ENCODE measurements at regions not wholly inside any gene's neighbourhood (a gene's known extent, or its start where the extent isn't known, plus 50 kb on each side); places are given as distances from the start of the nearest gene placed in this dataset.

DNA sequence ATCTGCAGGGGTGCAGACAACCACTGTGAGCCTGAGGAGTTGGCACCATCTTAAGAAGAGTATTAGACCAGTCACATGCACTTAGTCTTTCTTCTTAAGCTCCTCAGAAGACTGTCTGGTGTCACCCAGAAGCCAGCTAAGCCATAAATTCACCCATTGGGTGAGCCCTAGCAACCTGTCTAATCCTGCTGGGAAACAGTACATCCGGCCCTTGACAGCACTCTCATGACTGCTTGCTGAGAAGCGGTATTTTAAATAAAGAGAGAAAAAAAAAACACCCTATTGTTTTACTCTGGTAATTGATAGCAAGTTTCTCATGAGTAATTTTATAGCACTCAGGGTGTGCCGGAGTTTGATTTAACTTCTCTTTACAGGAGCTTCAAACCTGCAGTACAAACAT is 134.7 kb downstream of the SOX9 start:
- DNase-seq = no peak
- TF ChIP-seq, protein P1, sequence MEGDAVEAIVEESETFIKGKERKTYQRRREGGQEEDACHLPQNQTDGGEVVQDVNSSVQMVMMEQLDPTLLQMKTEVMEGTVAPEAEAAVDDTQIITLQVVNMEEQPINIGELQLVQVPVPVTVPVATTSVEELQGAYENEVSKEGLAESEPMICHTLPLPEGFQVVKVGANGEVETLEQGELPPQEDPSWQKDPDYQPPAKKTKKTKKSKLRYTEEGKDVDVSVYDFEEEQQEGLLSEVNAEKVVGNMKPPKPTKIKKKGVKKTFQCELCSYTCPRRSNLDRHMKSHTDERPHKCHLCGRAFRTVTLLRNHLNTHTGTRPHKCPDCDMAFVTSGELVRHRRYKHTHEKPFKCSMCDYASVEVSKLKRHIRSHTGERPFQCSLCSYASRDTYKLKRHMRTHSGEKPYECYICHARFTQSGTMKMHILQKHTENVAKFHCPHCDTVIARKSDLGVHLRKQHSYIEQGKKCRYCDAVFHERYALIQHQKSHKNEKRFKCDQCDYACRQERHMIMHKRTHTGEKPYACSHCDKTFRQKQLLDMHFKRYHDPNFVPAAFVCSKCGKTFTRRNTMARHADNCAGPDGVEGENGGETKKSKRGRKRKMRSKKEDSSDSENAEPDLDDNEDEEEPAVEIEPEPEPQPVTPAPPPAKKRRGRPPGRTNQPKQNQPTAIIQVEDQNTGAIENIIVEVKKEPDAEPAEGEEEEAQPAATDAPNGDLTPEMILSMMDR (IDR thresholded peaks at IDR 0.05) = no peak
- Histone ChIP-seq H3K27ac (no peak overlapping the region), H3K4me1 (no peaks in the 10 kb centered on the region), H3K27me3 (no peaks in the 10 kb centered on the region), H3K4me3 (no peak overlapping the region), H3K36me3 (no peaks in the 10 kb centered on the region), H3K9me3 (no peaks in the 10 kb centered on the region)
- intact Hi-C loops (cut with DNase I; ENCODE audit: low total_unique reads) = no loop called here

DNA sequence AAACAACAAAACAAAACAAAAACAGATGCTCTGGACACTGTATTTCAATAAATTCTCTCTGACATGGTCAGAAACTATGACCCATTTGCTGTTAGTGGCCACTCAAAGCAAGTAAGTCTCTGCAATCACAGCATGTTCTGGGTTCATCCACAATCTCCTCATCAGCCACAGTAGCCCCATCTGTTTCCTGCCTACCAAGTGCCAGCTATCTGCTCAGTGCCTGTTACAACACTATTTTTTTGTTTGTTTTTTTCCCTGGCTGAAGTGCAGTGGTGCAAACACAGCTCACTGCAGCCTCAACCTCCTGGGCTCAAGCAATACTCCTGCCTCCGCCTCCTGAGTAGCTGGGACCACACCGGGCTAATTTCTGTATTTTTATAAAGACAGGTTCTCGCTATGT is 137.9 kb downstream of the SOX9 start:
- intact Hi-C loops (cut with DNase I; ENCODE audit: low total_unique reads) = no loop called here
- TF ChIP-seq, protein P1 (IDR thresholded peaks at IDR 0.05) = no peak
- Histone ChIP-seq H3K27ac (no peak overlapping the region), H3K27me3 (no peaks in the 10 kb centered on the region), H3K4me1 (no peaks in the 10 kb centered on the region), H3K36me3 (no peaks in the 10 kb centered on the region), H3K9me3 (no peaks in the 10 kb centered on the region), H3K4me3 (no peak overlapping the region)
- no peak for DNase-seq

DNA sequence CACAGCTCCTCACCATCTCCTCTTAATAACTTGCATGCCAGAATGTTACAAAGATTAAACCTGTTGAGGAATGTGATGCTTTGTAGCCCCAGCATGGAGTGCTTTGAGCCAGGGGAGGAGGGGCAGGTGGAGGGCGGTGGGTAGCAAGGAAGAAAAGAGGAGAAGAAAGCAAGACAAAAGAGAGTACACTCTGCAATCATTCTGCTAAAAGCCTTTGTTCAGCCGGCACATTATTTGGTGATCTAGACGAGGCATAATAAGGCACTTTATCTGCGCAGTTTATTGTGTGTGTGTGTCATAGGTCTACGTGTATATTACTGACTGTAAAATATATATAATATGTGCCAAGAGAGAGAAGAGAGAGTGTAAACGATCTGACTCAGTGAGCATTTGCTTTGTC is 139.1 kb downstream of the SOX9 start:
- intact Hi-C loops (cut with DNase I; ENCODE audit: low total_unique reads) = no loop called here
- Histone ChIP-seq H3K36me3 (no peaks in the 10 kb centered on the region), H3K4me1 (no peaks in the 10 kb centered on the region), H3K27me3 (no peaks in the 10 kb centered on the region), H3K27ac (no peak overlapping the region), H3K9me3 (no peaks in the 10 kb centered on the region), H3K4me3 (no peak overlapping the region)
- TF ChIP-seq, protein P1 (IDR thresholded peaks at IDR 0.05) = no peak
- no peak for DNase-seq

DNA sequence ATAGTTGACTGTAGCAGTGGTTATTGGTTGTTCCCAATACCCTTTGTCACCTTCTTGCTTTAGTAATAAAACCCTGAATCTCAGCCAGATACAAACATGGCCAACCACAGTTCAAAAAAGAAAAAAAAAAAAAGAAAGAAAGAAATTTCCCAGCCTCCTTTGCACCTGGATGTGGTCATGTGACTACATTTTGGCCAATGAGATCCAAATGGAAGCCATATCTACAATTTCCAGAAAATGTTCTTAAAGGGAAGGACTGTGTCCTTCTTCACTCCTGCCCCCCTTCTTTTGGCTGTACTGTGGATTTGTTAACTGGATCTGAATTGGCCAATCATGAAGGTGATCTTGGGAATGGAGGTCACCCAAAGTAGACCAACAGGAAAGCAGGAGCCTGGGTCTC is 141.9 kb downstream of the SOX9 start:
- peaks cover 0 to 5% of the 10 kb centered on the region in 2 donors for H3K27me3 ChIP-seq
- H3K4me3 ChIP-seq = no peak overlapping the region
- intact Hi-C loops (cut with DNase I; ENCODE audit: low total_unique reads) = no loop called here
- no peak overlapping the region for H3K27ac ChIP-seq
- no peaks in the 10 kb centered on the region for H3K4me1 ChIP-seq
- TF ChIP-seq, protein P1 (IDR thresholded peaks at IDR 0.05) = no peak
- no peaks in the 10 kb centered on the region for H3K9me3 ChIP-seq
- no peaks in the 10 kb centered on the region for H3K36me3 ChIP-seq
- no peak for DNase-seq

DNA sequence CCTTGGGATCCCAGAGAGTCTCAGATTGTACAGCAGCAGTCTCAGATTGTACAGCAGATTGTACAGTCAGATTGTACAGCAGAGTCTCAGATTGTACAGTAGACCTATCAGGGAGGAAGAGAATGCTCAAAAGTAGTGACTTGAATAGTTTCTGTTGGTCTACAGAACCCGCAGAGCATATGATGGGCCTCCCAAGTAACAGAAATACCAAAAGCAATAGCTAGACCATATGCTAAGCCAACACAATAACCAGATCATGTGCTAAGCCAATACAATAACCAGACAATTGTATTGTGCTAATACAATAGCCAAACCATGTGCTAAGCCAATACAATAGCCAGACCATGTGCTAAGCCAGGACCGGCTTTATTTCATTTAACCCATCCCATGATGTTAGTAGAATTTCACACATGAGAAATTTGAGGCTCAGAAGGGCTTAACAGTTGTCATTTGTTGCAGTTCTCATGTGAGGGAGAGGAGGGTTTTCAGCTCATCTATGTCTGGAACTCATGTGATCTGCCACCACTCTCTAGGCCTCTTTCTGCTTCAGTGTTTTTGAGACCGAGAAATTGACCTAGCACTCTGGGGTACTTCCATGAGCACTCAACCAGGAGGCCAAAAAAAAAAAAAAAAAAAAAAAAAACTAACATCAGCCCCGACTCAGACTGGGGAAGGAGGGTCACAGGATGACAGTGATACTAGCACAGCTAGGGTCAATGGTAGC is 144.0 kb downstream of the SOX9 start:
- TF ChIP-seq, protein P1 (IDR thresholded peaks at IDR 0.05) = no peak
- no peak overlapping the region for H3K27ac ChIP-seq
- no peaks in the 10 kb centered on the region for H3K4me1 ChIP-seq
- intact Hi-C loops (cut with DNase I; ENCODE audit: low total_unique reads) = no loop called here
- no peaks in the 10 kb centered on the region for H3K36me3 ChIP-seq
- no peak for DNase-seq
- no peaks in the 10 kb centered on the region for H3K9me3 ChIP-seq
- H3K27me3 ChIP-seq = peaks cover 0 to 5% of the 10 kb centered on the region in 2 donors
- no peak overlapping the region for H3K4me3 ChIP-seq
